ENCODE measurements at regions not wholly inside any gene's neighbourhood (a gene's known extent, or its start where the extent isn't known, plus 50 kb on each side); places are given as distances from the start of the nearest gene placed in this dataset.
A peak's percentile ranks its signal among the peaks of the same experiment; 100 is the strongest.
"Not testable (repeated sequence)": the region's sequence is repeated elsewhere in the genome, so short reads cannot be mapped to it uniquely, and the experiment has no call there.

DNA sequence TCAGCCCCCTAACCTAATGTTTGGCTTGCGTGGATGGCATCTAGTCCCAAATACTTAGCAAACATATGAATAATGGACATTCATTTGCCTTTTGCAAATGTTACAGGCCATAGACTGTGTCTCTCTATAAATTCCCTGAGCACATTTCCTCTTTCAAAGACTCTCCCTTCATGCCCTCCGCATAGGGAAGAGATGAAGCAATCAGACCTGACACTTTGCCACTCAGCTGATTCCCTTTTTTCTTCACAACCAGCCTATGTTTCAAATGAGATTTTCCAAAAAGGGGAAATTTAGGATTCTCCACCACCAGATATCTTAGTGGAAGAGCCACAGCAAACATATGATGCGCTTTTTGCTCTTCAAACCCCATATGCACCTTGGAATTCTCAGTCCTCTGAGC, 453.7 kb downstream of the STK39 start:
- no peak for DNase-seq (ENCODE audit: low read depth)

GRCh38 chr2:167792126-167792525, 455.3 kb downstream of the STK39 start:
- DNase-seq (ENCODE audit: low read depth), result no peak

- DNase-seq (ENCODE audit: low read depth), result no peak
These were observed 456.5 kb downstream of the STK39 start for GRCh38 chr2:167790781-167791450.

DNA sequence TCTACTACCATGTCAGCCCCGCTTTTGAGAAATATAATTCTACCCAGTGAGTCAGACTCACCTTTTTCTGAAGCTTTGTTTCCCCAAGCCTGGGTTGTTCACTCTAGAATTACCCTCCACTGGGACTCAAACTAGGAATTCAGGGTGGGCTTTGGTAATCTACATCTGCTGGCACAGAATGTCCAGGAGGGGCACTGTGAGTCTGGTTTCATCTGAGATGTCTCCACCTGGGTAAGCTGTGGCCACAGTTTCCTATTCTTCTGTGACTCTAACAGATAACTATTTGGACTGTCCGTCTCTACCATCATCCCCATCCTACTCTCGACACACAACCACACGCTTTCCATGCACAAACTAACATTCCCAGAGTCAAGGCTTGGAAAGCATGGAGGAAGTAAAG, 457.2 kb downstream of the STK39 start:
- no peak for DNase-seq (ENCODE audit: low read depth)

- no peak for DNase-seq (ENCODE audit: low read depth)
These were observed 459.8 kb downstream of the STK39 start for GRCh38 chr2:167787562-167787961.

- DNase-seq (ENCODE audit: low read depth), result no peak
These were observed 460.4 kb downstream of the STK39 start for GRCh38 chr2:167787021-167787420.

GRCh38 chr2:167785606-167786216, 461.7 kb downstream of the STK39 start:
- DNase-seq (ENCODE audit: low read depth), result peak; percentile 61

DNA sequence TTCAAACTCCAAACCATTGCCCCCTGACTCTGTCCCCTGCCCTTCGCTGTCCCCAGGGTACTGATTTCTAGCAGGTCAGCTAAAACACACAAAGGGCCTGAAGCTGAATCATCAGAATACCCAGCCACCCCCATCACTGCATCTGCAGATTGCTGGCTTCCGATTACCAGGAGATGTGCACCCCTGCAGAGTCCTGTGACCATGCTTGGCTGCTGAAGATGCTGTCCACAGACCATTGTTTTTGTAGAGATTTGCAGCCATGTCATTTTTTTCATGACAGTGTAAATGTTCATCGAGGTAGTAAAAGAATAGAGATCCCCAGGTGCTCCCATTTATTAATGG, 463.3 kb downstream of the STK39 start:
- no peak for DNase-seq (ENCODE audit: low read depth)

- peak; percentile 96 for DNase-seq (ENCODE audit: low read depth)
These were observed 463.9 kb downstream of the STK39 start for GRCh38 chr2:167783261-167784083.

DNA sequence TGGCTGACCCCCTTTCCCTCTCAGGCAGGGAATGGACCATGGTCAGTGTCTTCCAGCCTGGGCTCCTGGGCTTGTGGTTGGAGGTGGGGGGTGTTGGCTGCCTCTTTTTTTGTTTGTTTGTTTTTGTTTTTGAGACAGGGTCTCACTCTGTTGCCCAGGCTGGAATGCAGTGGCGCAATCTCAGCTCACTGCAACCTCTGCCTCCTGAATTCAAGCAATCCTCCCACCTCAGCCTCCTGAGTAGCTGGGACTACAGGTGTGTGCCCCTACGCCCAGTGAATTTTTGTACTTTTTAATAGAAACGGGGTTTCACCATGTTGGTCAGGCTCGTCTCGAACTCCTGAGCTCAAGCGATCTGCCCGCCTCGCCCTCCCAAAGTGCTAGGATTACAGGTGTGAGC, 465.8 kb downstream of the STK39 start:
- DNase-seq (ENCODE audit: low read depth), result not testable (repeated sequence)

- no peak for DNase-seq (ENCODE audit: low read depth)
These were observed 471.0 kb downstream of the STK39 start for GRCh38 chr2:167776359-167776758.

GRCh38 chr2:167771628-167772027, 475.8 kb downstream of the STK39 start:
- DNase-seq (ENCODE audit: low read depth), result no peak

DNA sequence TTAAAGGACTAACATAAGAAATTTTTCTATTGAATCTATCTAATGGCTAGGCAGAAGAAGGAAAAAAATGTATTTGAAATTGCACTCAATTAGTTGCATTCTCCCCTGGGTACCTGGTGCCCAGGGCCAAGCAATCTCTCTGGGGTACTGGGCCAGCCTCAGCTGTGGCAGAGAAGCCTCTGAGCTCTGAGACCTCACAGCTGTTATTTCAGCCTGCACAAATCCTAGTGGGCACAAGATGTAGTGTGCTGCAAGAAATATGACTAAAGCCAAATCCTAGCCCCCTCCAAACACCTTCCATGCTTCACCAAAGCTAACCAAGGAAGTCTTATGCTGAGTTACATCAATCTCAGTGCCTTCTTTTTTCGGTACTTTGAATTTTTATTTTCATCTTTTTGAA, 478.4 kb downstream of the STK39 start:
- no peak for DNase-seq (ENCODE audit: low read depth)

- no peak for DNase-seq (ENCODE audit: low read depth)
These were observed 479.6 kb downstream of the STK39 start for GRCh38 chr2:167767830-167768229.

DNA sequence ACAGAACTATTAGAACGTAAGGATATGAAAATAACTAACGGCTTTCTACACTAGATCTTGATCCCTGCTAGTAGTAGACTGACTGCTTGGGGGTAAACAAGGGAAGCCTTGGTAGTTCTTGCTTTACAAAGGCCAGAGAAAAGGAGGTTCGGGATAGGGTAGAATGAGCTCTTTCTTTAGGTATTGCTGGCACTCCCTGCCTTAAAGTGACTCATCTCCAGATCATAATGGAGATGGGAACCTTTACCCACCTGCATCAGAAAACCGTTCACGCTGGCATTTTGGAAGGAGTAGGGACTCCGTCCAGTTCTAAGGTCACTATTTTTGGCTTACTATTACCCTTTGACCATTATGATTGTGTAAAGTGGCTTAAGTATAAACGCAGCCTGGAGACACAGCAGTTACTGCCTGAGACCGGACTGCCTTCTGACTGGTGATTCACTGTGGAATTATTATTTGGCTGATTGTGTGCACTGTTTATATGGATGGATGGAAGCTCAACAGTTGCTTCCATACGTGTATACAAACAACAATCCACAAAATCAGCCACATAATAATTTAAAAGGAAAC, 482.5 kb downstream of the STK39 start:
- DNase-seq (ENCODE audit: low read depth), result no peak

GRCh38 chr2:167761465-167762136, 485.8 kb downstream of the STK39 start:
- DNase-seq (ENCODE audit: low read depth), result peak; percentile 20

GRCh38 chr2:167759531-167759930, 487.9 kb downstream of the STK39 start:
- DNase-seq (ENCODE audit: low read depth), result no peak

- DNase-seq (ENCODE audit: low read depth), result no peak
These were observed 489.1 kb downstream of the STK39 start for GRCh38 chr2:167758292-167758691.

DNA sequence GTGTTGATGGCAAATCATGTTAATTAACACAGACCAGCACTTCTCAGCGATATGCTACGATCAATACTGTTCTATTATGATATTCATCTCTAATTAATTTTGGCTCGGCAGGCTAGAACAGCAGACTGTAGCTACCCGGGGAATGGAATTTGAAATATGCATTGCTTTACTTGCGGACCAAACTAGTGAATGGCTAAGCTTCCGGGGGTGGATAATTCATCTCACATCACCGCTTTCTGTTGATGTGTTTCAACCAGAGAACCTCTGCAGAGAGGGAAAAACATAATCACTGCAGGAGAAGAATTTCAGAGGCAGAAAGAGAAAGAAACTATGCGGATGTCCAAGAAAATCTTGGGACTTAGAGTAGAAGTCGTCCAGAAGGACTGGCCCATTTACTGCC, 490.9 kb downstream of the STK39 start:
- peak; percentile 76 for DNase-seq (ENCODE audit: low read depth)

DNA sequence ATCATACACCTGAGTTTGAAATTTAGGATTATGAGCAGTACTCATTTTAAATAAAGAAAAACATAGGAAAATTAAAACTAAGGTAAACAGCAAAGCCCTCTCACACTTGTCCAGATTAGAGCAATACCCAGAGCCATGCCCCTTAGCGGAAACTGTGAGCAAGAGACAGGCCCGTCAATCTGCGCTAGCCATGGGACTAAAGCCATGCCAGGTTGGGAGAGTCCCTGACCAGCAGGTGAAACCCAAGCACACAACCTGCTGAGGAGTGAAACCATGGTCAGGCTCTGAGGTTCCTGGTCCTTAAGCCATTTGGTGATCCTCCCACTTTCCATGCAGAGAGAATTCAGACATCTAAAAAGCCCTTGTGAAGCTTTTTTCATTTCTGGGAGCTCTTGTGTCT, 494.3 kb downstream of the STK39 start:
- no peak for DNase-seq (ENCODE audit: low read depth)

DNA sequence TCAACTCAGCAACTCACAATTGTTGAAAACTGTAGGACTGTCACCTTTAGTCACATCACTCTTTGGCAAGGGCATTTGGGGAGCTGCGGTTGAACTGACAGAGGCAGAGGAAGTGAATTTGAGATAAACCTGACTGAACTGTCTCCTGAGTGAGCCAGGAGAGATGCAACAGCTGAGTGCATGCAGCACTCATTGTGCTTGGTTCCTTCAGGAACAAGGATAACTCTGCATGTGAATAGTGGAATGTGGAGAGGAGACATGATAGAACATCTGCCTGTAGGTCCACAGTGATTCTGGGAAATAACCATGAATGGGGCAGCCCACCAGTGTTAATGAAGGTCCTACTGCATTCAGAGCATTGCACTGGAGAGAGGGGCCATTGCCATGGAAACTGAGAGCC, 494.7 kb downstream of the STK39 start:
- no peak for DNase-seq (ENCODE audit: low read depth)

GRCh38 chr2:167750675-167751074, 496.7 kb downstream of the STK39 start:
- no peak for DNase-seq (ENCODE audit: low read depth)

Data from renal cortical epithelial cell (primary cell).